PC-9 (cell line): ENCODE measurements at regions not wholly inside any gene's neighbourhood (a gene's known extent, or its start where the extent isn't known, plus 50 kb on each side); places are given as distances from the start of the nearest gene placed in this dataset.

Source experiments
- BruUV-seq: library from RNA; stranded (reverse); fragments of 400-500 nt; replicated peaks from 2 replicates; lab custom pipeline; 2021; lab: Mats Ljungman, UMichigan
- CTCF ChIA-PET: fragments of 300-600 bp; sonication (Branson Sonifier 250); formaldehyde crosslinking; loops from one replicate; lab custom pipeline; 2022; ENCODE audit warnings: antibody characterized with exemption; lab: Charles Lee
- POLR2A ChIA-PET: fragments of 300-600 bp; sonication (Branson Sonifier 250); formaldehyde crosslinking; loops from one replicate; lab custom pipeline; 2022; ENCODE audit warnings: antibody characterized with exemption; ENCODE audit not compliant: unreplicated experiment; lab: Charles Lee
- DNase-seq, 2 experiments: peaks; one replicate each; pipeline versions ENCODE4 v3.0.0 to v3.0.0-alpha.2; 2015 to 2022; ENCODE audit warnings: mixed read lengths in 1 of 2
- H2AFZ ChIP-seq: fragments of 200-600 bp; sonication (generic); 2 replicates; pipeline ENCODE4 v1.8.1; 2017; ENCODE audit warnings: antibody characterized with exemption
- H3F3A ChIP-seq: fragments of 200-600 bp; sonication (generic); 2 replicates; pipeline ENCODE4 v1.8.1; 2017; ENCODE audit warnings: antibody characterized with exemption, mild to moderate bottlenecking, low read depth; ENCODE audit not compliant: insufficient read depth
- H3K27ac ChIP-seq: fragments of 200-600 bp; sonication (generic); 2 replicates; pipeline ENCODE4 v1.6.1; 2016; ENCODE audit warnings: mixed run types
- H3K27me3 ChIP-seq: fragments of 200-600 bp; sonication (generic); 2 replicates; pipeline ENCODE4 v1.6.1; 2016; ENCODE audit warnings: low read depth, mixed run types; ENCODE audit not compliant: insufficient read depth
- H3K36me3 ChIP-seq: fragments of 200-600 bp; sonication (generic); 2 replicates; pipeline ENCODE4 v1.6.1; 2016; ENCODE audit warnings: low read depth, mixed run types
- H3K4me1 ChIP-seq: fragments of 200-600 bp; sonication (generic); replicated peaks from 2 replicates; pipeline ENCODE4 v1.6.1; 2016; ENCODE audit warnings: mixed run types; ENCODE audit not compliant: insufficient read depth
- H3K4me2 ChIP-seq: fragments of 200-600 bp; sonication (generic); 2 replicates; pipeline ENCODE4 v1.6.1; 2017; ENCODE audit warnings: mixed run types
- H3K4me3 ChIP-seq: fragments of 200-600 bp; sonication (generic); 2 replicates; pipeline ENCODE4 v1.6.1; 2016; ENCODE audit warnings: mixed run types
- H3K79me2 ChIP-seq: fragments of 200-600 bp; sonication (generic); 2 replicates; pipeline ENCODE4 v1.6.1; 2017; ENCODE audit warnings: low read depth, mixed run types
- H3K9me2 ChIP-seq: fragments of 200-600 bp; sonication (generic); 2 replicates; pipeline ENCODE4 v1.8.1; 2017; ENCODE audit warnings: mild to moderate bottlenecking; ENCODE audit not compliant: insufficient read depth
- H3K9me3 ChIP-seq: fragments of 200-600 bp; sonication (generic); 2 replicates; pipeline ENCODE4 v1.8.1; 2016; ENCODE audit warnings: low read depth; ENCODE audit not compliant: insufficient read depth
- H4K20me1 ChIP-seq: fragments of 200-600 bp; sonication (generic); 2 replicates; pipeline ENCODE4 v1.8.1; 2017; ENCODE audit not compliant: insufficient read depth
- EZH2 ChIP-seq: fragments of 200-600 bp; sonication (generic); IDR thresholded peaks from 2 replicates; pipeline ENCODE4 v1.8.0; 2017; ENCODE audit warnings: antibody characterized with exemption, low read depth
- intact Hi-C: fragments of 100-400 bp; cut with micrococcal nuclease; formaldehyde crosslinking; loops from one replicate; pipeline ENCODE4 v1.10.0; 2022; ENCODE audit not compliant: unreplicated experiment
- TF ChIP-seq, protein P1 (sequence below): fragments of 200-600 bp; sonication (generic); conservative IDR thresholded peaks from 2 replicates; pipeline ENCODE4 v1.6.1; 2017; ENCODE audit warnings: mixed run types, antibody characterized with exemption, mild to moderate bottlenecking, moderate library complexity

DNA sequence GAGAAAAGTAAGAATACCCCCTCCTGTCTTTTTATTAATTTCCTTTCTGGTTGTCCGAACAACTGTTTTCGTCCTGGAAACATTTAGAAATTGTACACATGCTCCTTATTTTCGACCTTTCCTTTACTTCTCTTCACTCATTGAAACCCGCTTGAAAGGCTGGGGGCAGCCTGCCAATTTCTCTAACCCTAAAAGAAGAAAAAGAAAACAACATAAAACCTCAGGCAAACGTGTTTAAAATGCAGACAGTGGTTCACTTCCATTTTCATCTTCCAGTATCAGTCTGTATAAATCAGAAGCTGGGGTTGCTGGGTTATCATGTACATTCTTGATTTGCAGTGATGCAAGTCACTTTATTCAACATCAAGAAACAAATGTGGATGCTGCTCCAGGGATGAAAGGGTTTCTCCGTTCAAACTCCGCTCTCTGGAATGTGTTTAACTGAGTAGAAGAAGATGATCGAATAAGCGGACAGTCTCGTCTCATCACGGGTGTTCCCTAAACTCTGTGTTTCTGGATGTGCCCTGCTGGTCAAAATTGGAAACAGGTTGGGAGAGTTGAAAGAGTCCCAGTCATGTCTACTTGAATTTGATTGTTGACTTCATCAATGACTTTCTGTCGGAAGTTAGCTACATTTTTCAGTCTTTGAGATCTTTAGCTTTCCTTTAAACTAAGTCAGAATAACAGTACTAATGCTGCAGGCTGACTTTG is 1042.2 kb downstream of the BCL11B start:
- no TSS peak for BruUV-seq
- intact Hi-C loops = no loop called here
- no peaks in the 10 kb centered on the region for H3K9me2 ChIP-seq

DNA sequence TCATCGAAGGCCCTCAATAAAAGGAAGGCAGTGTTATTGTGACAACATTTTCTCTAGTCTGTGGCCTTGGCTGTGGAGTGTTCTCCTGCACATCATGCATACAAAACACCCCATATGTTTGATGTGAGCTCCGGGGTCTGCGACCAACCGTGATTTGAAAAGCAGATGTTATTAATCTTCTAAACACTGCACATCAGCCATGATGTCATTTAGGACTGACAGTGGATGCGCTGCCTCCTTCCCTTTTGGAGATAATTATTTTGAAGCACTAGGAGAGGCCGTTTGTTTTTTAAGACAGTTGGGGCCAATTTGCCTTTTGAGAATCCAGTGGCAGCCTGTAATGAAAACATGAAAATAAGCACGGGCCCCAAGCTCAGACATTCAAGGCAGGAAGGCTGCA is 1041.6 kb downstream of the BCL11B start:
- Histone ChIP-seq H3K27ac (no peak overlapping the region), H3K79me2 (no peaks in the 10 kb centered on the region), H3K4me2 (no peak overlapping the region), H2AFZ (no peak overlapping the region), H3K4me3 (no peak overlapping the region), H3K4me1 (no peaks in the 10 kb centered on the region), H3K9me2 (no peaks in the 10 kb centered on the region), H4K20me1 (no peaks in the 10 kb centered on the region), H3K36me3 (no peaks in the 10 kb centered on the region), H3K27me3 (0 out of 2 replicates have a peak, but pooled peaks cover 8% of the 10 kb centered on the region), H3K9me3 (no peaks in the 10 kb centered on the region), H3F3A (no peaks in the 10 kb centered on the region)
- POLR2A ChIA-PET = no interaction called here
- no peak for DNase-seq
- TF ChIP-seq EZH2 = no peak
- TF ChIP-seq, protein P1, sequence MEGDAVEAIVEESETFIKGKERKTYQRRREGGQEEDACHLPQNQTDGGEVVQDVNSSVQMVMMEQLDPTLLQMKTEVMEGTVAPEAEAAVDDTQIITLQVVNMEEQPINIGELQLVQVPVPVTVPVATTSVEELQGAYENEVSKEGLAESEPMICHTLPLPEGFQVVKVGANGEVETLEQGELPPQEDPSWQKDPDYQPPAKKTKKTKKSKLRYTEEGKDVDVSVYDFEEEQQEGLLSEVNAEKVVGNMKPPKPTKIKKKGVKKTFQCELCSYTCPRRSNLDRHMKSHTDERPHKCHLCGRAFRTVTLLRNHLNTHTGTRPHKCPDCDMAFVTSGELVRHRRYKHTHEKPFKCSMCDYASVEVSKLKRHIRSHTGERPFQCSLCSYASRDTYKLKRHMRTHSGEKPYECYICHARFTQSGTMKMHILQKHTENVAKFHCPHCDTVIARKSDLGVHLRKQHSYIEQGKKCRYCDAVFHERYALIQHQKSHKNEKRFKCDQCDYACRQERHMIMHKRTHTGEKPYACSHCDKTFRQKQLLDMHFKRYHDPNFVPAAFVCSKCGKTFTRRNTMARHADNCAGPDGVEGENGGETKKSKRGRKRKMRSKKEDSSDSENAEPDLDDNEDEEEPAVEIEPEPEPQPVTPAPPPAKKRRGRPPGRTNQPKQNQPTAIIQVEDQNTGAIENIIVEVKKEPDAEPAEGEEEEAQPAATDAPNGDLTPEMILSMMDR = no peak
- intact Hi-C loops = no loop called here
- CTCF ChIA-PET = no interaction called here
- BruUV-seq = no TSS peak

More for the DNA sequence above, 1042.2 kb downstream of the BCL11B start:
- Histone ChIP-seq H2AFZ (no peak overlapping the region), H3K4me3 (no peak overlapping the region), H4K20me1 (no peaks in the 10 kb centered on the region), H3K4me1 (no peaks in the 10 kb centered on the region), H3F3A (no peaks in the 10 kb centered on the region), H3K36me3 (no peaks in the 10 kb centered on the region), H3K9me3 (no peaks in the 10 kb centered on the region), H3K27me3 (0 out of 2 replicates have a peak, but pooled peaks cover 5% of the 10 kb centered on the region), H3K27ac (no peak overlapping the region), H3K79me2 (no peaks in the 10 kb centered on the region), H3K4me2 (no peak overlapping the region)
- POLR2A ChIA-PET = no interaction called here
- CTCF ChIA-PET = no interaction called here
- no peak for DNase-seq
- TF ChIP-seq, protein P1 = no peak
- TF ChIP-seq EZH2 = no peak

DNA sequence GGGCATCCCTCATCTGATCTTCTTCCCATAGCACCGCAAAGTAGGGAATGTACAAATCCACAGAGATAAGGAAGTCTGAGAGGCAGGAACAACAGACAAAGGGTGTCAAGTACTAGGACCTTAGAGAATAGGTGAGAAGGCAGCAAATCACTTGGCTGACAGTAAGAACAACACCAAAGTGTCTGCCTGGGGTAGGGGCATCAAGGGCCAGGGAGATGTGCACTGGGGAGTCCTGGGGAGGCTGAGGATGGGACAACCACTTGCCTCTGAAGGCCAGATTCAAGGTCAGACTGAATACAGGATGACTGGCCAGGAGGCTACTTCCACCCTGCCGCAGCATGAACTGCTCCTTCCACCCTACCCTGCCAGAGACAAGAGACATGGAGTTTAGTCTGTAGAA is 1040.8 kb downstream of the BCL11B start:
- H3K9me2 ChIP-seq = no peaks in the 10 kb centered on the region
- DNase-seq = no peak
- no peak overlapping the region for H3K4me2 ChIP-seq
- no peaks in the 10 kb centered on the region for H3K36me3 ChIP-seq
- no peak overlapping the region for H2AFZ ChIP-seq
- POLR2A ChIA-PET = no interaction called here
- no peaks in the 10 kb centered on the region for H3K4me1 ChIP-seq
- no peak overlapping the region for H3K27ac ChIP-seq
- intact Hi-C loops = no loop called here
- H3K4me3 ChIP-seq = no peak overlapping the region
- no peaks in the 10 kb centered on the region for H3K79me2 ChIP-seq
- H3K9me3 ChIP-seq = no peaks in the 10 kb centered on the region
- no peak for TF ChIP-seq EZH2
- TF ChIP-seq, protein P1 = no peak
- BruUV-seq = no TSS peak
- CTCF ChIA-PET = no interaction called here
- H3K27me3 ChIP-seq = 0 out of 2 replicates have a peak, but pooled peaks cover 8% of the 10 kb centered on the region
- H3F3A ChIP-seq = no peaks in the 10 kb centered on the region
- no peaks in the 10 kb centered on the region for H4K20me1 ChIP-seq
